Motor neuron (in vitro differentiated cells): ENCODE measurements at regions not wholly inside any gene's neighbourhood (a gene's known extent, or its start where the extent isn't known, plus 50 kb on each side); places are given as distances from the start of the nearest gene placed in this dataset.
"Not testable (repeated sequence)": the region's sequence is repeated elsewhere in the genome, so short reads cannot be mapped to it uniquely, and the experiment has no call there.

Experiments used
- ATAC-seq, 8 experiments: fragments of 200-7000 bp; cut with Tn5 transposase; replicated peaks in 6 of 8; 2 replicates each; pipeline ENCODE4 v1.8.0; 2021; ENCODE audit warnings: mild to moderate bottlenecking in 8 of 8, moderate library complexity in 8 of 8
- H3K27ac ChIP-seq, 2 donors: fragments of 250-450 bp; sonication (Bioruptor Pico); 2 replicates each; pipeline ENCODE4 v1.9.0; 2021; ENCODE audit warnings: antibody characterized with exemption in 2 of 2, mild to moderate bottlenecking in 2 of 2, moderate library complexity in 1 of 2
- H3K4me1 ChIP-seq, 2 donors: fragments of 250-450 bp; sonication (Bioruptor Pico); replicated peaks in 1 of 2; 2 replicates each; pipeline ENCODE4 v1.6.1; 2021; ENCODE audit warnings: antibody characterized with exemption in 2 of 2, mild to moderate bottlenecking in 2 of 2, moderate library complexity in 1 of 2
- H3K4me3 ChIP-seq, 5 donors: fragments of 250-450 bp; sonication (Bioruptor Pico); 2 replicates each; pipeline ENCODE4 v1.9.0; 2021; ENCODE audit warnings: antibody characterized with exemption in 5 of 5, mild to moderate bottlenecking in 5 of 5, moderate library complexity in 4 of 5
- WGBS, 10 experiments: fragments of 450-650 bp; shearing (Covaris generic); methylation state at CpG; one replicate each; pipeline ENCODE4 v1.0.0; 2022; 5-methylcytosine and 5-hydroxymethylcytosine counted together
- in situ Hi-C, 9 experiments: fragments of 400-800 bp; cut with MboI; loops; one replicate each; pipeline ENCODE4 v1.15.0; 2021; ENCODE audit warnings: low sequenced_read_pairs in 9 of 9, low pct_unique_long_range_greater_than_20kb in 2 of 9; ENCODE audit not compliant: unreplicated experiment in 9 of 9

DNA sequence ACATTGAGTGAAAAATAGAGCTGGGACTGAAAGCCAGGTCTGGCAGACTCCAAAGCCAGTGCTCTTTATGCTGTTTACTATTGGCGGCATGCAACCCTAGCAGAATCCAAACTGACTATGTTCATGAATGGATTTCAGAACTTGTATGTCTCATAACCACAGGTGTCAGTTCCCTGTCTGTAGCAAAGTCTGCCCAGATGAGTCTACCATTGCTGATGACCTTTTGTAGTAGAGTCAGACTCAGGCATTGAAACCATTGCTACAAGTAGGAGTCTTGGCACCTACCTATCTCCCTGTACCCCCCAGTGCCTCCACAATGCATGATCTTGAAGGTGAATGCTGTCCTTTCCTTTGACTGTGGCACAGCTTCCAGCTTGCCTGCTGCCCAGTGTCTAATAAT is 157.2 kb upstream of the ROPN1 start:
- in situ Hi-C loops: no loop called here
- Histone ChIP-seq H3K4me3 (no peak overlapping the region), H3K27ac (no peak overlapping the region), H3K4me1 (peaks cover 0 to 19% of the 10 kb centered on the region in 2 donors)
- ATAC-seq: no peak
- 80 to 100% (median 100%) methylated on average over 1 of the region's 1 CpG; no CpG with 5 or more reads in 5 of the 10 experiments for WGBS, 10 experiments

DNA sequence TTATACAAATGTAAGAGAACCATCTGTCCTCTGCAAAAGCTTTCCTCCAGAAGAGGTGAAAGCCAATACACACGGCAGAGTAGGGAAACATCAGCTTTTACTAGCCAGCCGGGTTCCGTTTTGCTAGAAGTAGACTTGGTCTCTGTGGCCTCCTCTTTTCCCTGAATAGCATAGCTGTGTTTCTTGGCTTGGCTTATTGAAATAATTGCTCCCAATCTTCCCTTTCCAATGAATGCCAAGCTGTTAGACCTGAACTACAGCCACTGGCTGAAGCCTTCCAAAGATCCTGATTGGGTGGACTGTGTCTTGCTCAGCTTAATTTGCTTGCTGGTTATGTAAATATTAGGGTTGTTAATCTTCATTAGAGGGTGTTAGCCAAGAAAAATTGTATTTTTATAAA is 157.8 kb upstream of the ROPN1 start:
- 20 to 100% (median 89%) methylated on average over 1 to 3 of the region's 3 CpGs; no CpG with 5 or more reads in 2 of the 10 experiments for WGBS, 10 experiments
- Histone ChIP-seq H3K4me3 (no peak overlapping the region), H3K27ac (no peak overlapping the region), H3K4me1 (peaks cover 0 to 19% of the 10 kb centered on the region in 2 donors)
- no peak for ATAC-seq
- in situ Hi-C loops: no loop called here

DNA sequence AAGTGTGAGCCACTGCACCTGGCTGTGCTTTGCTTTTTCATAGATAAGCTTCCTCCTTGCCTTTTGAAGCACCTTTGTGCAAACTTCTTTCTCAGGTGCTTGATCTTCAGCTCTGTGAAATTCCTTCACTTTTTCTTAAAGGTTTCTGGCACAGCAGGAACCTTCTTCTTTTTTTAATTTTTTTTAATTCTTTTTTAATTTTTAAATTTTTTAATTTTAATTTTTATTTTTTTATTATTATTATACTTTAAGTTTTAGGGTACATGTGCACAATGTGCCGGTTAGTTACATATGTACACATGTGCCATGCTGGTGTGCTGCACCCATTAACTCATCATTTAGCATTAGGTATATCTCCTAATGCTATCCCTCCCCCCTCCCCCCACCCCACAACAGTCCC is 161.0 kb upstream of the ROPN1 start:
- ATAC-seq, H3K27ac ChIP-seq, H3K4me3 ChIP-seq, in situ Hi-C loops: not testable (repeated sequence)
- H3K4me1 ChIP-seq: peaks cover 16 to 39% of the 10 kb centered on the region in 2 donors
- WGBS, 10 experiments: 97 to 100% (median 100%) methylated on average over 1 of the region's 1 CpG; no CpG with 5 or more reads in 4 of the 10 experiments

DNA sequence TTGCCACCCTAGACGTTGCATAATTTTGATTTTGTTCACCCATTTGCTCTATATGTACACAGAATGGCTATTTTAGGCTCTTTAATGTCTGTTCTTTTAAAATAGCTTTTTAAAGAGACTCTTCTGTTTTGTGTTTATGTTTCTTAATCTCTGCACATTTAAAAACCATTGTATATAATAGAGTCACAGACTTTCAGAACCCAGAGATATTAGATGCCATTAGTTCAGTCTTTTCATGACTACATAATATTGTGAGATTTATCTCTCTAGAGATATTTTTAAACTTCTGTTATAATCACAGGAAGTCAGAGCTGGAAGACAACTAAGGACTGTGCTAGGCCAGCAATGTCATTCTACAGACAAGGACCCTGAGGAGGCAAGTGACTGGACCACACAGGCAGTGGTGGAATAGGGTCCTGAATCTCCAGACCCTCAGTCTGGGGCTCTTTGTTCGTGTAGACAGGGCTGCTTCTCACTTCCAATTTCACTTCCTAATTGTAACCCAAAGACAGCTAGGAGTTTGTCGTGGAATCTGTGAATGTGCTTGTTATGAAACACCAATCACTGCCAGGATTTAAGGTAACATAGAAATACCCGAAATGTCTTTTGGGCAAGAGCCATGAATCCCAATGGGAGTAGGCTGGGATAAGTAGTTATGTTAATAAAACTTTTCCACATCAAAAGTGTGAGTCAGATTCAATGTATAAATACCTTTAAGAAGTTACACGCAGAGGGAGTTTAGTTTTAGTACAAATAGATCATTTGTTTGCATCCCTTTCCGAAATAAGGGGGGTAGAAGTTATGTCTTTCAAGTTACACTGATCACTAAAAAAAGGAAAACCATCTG is 165.2 kb upstream of the ROPN1 start:
- in situ Hi-C loops: no loop called here
- ATAC-seq: peak in 3 of 8 experiments; percentile 17 to 65 (median 58)

DNA sequence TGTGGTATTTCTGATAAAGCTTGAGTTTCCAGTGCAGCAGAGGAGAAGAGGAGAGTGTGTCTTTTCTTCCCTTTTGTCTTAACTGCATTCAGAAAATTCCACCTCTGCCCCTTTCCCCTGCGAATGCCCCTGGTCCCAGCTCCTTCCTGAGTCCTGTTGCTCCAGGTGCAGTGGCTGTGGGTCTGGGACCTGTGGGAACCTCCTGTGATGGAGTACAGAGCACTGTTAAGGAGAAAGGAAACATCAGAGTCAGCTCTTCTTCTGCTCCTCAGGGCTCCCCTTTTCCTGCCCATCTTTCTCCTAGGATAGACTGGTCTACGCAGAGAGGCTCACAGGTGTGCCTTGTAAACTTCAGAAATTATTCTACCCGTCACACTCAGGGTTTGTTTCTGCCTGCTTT is 165.8 kb upstream of the ROPN1 start:
- WGBS, 10 experiments: 34 to 80% (median 49%) methylated on average over 1 to 3 of the region's 3 CpGs; no CpG with 5 or more reads in 6 of the 10 experiments
- in situ Hi-C loops: no loop called here
- Histone ChIP-seq H3K4me3 (no peak overlapping the region), H3K27ac (peak overlapping the region; percentile 45 to 73), H3K4me1 (peaks cover 28 to 37% of the 10 kb centered on the region in 2 donors)
- peak in 4 of 8 experiments; percentile 4 to 24 (median 14) for ATAC-seq

More for the DNA sequence above, 165.2 kb upstream of the ROPN1 start:
- WGBS, 10 experiments: 7 to 80% (median 58%) methylated on average over 1 to 5 of the region's 6 CpGs
- H3K4me1 ChIP-seq: peaks cover 28 to 40% of the 10 kb centered on the region in 2 donors
- no peak overlapping the region for H3K4me3 ChIP-seq
- no peak overlapping the region for H3K27ac ChIP-seq

DNA sequence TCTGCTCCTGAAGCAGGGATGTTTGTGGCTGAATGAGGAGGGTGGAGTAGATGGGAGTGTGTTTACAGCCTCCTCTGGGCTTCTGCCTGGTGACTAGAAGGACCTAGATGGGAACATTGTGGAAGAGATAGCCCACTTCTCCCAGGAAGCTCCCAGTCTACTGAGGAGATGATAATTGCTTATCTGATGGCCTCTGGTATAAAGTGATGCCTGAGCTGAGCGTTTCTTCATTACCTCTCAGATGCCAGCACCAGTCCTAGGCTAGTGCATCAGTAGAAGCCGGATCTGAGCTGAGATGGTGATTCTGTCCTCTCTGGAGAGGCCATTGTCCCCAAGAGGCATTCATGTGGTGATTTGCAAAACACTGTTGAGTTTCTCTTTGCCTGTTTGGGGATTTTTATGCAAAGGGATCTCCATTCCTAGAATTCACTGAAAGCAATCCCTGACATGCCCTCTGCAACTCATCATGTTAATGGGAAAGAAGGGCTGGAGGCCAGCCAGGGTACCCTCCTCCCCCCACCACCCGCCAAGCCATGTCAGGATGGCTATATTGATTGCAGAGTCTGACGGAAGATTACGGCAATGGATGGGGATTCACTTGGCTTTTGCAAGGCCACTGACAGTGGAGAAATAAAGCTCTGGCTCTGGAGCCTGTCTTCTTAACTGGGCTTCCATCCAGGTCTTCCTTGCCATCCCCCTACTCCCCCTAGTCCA is 166.4 kb upstream of the ROPN1 start:
- peak; percentile 74 to 94 (median 87) for ATAC-seq
- 0 to 55% (median 29%) methylated on average over 2 to 4 of the region's 5 CpGs; no CpG with 5 or more reads in 4 of the 10 experiments for WGBS, 10 experiments
- H3K4me1 ChIP-seq: peaks cover 28 to 37% of the 10 kb centered on the region in 2 donors
- peak overlapping the region; percentile 45 to 73 for H3K27ac ChIP-seq
- in situ Hi-C loops: no loop called here
- no peak overlapping the region for H3K4me3 ChIP-seq

DNA sequence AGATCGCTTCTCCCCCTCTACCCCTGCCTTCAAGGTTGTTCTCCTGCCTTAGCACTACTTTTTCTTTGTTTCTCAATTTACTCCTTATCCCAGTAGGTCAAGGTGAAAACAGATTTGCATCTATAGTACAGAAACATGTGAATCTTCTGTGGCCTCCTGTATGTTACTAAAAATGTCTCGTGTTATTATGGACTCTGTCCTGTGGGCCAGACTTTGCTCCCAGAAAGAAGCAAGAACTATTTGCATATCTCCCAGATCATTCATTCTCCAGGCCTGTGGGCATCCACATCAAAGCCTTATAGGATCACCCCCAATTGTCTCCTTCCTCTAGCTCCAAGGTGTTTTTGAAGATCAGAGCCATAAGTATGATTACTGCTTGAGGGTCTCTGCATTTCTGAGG is 169.5 kb upstream of the ROPN1 start:
- in situ Hi-C loops: no loop called here
- peaks cover 34 to 38% of the 10 kb centered on the region in 2 donors for H3K4me1 ChIP-seq
- H3K27ac ChIP-seq: no peak overlapping the region
- H3K4me3 ChIP-seq: no peak overlapping the region
- 20 to 100% (median 98%) methylated on average over 1 to 2 of the region's 2 CpGs; no CpG with 5 or more reads in 2 of the 10 experiments for WGBS, 10 experiments
- ATAC-seq: no peak

DNA sequence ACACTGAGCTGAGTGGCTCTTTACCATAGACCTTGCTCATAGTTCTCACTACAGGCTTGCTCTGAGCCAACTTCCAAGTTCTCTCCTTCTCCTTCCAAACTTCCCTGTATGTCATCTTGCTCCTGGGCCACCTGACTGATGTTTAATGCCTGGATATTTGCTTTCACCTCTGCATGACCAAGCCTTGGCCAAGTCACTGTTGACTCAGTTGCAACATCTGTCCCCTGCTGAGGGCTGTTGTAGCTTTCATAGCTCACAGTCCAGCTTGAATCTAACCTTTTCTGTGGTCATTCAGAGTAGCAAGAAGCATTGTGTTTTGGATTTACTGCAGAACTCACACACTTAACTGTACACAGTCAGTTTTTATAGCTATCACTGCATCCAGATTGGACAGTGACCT is 171.8 kb upstream of the ROPN1 start:
- no peak for ATAC-seq
- peaks cover 15 to 16% of the 10 kb centered on the region in 2 donors for H3K4me1 ChIP-seq
- in situ Hi-C loops: no loop called here
- H3K27ac ChIP-seq: no peak overlapping the region
- no peak overlapping the region for H3K4me3 ChIP-seq

DNA sequence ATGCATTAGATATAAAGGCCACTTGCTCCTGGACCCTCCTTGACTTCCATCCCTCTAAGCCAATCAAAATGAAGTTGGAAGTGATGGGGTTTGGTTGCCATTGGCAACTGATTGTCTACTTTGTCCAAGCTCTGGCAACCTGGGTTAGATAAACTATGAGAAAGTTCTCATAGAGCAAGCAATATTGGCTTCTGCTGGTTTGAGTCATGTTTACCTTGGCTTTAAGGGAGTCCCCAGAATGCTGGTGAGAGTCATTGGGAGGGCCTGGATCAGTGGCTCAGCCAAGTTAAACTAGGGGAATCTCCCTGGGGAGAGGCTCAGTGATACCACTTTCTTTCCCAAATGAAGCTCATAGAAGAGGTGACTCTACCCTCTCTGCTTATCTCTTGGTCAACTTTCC is 176.3 kb upstream of the ROPN1 start:
- Histone ChIP-seq H3K4me1 (peaks cover 9 to 14% of the 10 kb centered on the region in 2 donors), H3K27ac (no peak overlapping the region), H3K4me3 (no peak overlapping the region)
- in situ Hi-C loops: no loop called here
- no peak for ATAC-seq

DNA sequence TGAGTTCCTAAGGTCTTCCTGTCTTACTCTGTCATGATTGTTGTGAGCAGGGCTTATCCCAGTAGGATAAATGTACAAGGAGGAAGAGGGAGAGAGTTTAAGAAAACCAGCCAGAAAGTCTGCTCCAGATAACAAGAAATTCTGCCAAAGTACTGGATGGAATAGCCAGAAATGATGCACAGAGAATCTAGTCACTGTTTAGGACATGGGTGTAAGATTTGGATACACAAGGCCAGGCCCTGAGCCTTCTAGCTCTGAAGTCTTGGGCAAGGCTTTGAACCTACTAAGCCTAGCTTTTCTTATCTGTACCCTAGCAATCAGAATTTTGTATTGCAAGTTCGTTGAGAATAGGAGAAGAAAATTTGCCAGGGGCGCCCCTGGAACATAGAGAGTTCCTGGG is 180.4 kb upstream of the ROPN1 start:
- in situ Hi-C loops: no loop called here
- WGBS, 10 experiments: 0 to 92% (median 78%) methylated on average over 1 to 2 of the region's 2 CpGs; no CpG with 5 or more reads in 4 of the 10 experiments
- ATAC-seq: no peak
- Histone ChIP-seq H3K4me3 (no peak overlapping the region), H3K27ac (no peak overlapping the region), H3K4me1 (peaks cover 12 to 16% of the 10 kb centered on the region in 2 donors)

DNA sequence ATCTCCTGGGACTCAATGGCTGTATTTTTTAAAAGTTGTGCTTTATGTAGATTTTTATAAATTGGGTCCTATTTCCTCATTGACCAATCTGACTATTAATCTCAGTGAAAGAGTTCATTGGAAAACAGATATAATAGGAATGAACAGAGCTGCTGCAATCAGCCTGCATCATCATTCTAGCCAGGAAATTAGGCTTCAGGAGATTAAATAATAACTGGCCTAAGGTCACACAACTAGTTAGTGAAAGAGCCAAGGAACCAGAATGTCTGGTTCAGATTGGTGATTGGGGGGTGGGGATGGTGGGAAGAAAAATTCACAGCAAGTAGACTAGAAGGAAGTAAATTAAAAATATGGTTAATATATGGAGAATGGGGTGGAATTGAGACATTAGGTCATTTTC is 180.9 kb upstream of the ROPN1 start:
- in situ Hi-C loops: no loop called here
- H3K27ac ChIP-seq: no peak overlapping the region
- H3K4me3 ChIP-seq: no peak overlapping the region
- ATAC-seq: no peak
- H3K4me1 ChIP-seq: peaks cover 12 to 16% of the 10 kb centered on the region in 2 donors

DNA sequence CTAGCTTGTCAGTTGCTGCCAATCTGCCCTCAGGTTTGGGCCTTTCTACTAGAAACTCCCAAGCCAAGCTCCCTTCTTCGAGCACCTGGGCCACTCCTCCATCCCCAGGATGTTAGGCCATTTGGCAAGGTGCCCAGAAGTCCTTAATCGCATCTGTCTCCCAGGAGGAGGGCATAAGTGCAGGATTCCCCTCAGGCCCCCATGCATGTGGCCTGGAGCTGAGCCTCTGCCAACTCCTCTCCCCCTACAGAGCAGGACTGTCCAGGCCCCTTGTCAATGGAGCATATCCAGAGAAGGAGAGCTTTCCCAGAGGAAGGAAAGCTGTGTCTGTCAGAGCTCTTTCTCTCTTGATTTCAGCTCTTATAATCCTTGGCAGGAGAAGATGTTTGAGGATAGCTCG is 182.6 kb upstream of the ROPN1 start:
- H3K4me3 ChIP-seq: no peak overlapping the region
- H3K4me1 ChIP-seq: peaks cover 12 to 16% of the 10 kb centered on the region in 2 donors
- 30 to 100% (median 88%) methylated on average over 1 to 2 of the region's 3 CpGs; no CpG with 5 or more reads in 5 of the 10 experiments for WGBS, 10 experiments
- peak in 4 of 8 experiments; percentile 22 to 91 (median 75) for ATAC-seq
- no peak overlapping the region for H3K27ac ChIP-seq
- in situ Hi-C loops: no loop called here
